ENCODE measurements at regions not wholly inside any gene's neighbourhood (a gene's known extent, or its start where the extent isn't known, plus 50 kb on each side); places are given as distances from the start of the nearest gene placed in this dataset.

- Histone ChIP-seq H3K27ac (ENCODE audit: low read depth, low read length) (no peak overlapping the region), H3K27me3 (ENCODE audit: control insufficient read depth, insufficient read depth, low read length) (no peaks in the 10 kb centered on the region), H3K9me3 (ENCODE audit: control insufficient read depth, insufficient read depth, low read length) (no peaks in the 10 kb centered on the region), H3K4me3 (ENCODE audit: low read depth, low read length) (no peak overlapping the region)
- DNase-seq (ENCODE audit: low read depth, low spot score), result no peak
- ChIA-PET POLR2A (no interaction called here), CTCF (interaction anchor here (0.8 to 1.5 kb wide), 2 partner anchors 10 to 654 kb away, joined by 3 to 8 read pairs; no protein-coding TSS in a partner anchor)
- TF ChIP-seq CTCF (IDR thresholded peaks at IDR 0.05; ENCODE audit: low read depth, low read length), result no peak
Observed at GRCh38 chr7:46576950-46577349, 655.9 kb upstream of the IGFBP3 start.

GRCh38 chr7:46572691-46573090, 651.6 kb upstream of the IGFBP3 start:
- Histone ChIP-seq H3K9me3 (ENCODE audit: control insufficient read depth, insufficient read depth, low read length) (no peaks in the 10 kb centered on the region), H3K27me3 (ENCODE audit: control insufficient read depth, insufficient read depth, low read length) (no peaks in the 10 kb centered on the region), H3K4me3 (ENCODE audit: low read depth, low read length) (no peak overlapping the region), H3K27ac (ENCODE audit: low read depth, low read length) (no peak overlapping the region)
- no peak for TF ChIP-seq CTCF (IDR thresholded peaks at IDR 0.05; ENCODE audit: low read depth, low read length)
- ChIA-PET POLR2A (no interaction called here), CTCF (no interaction called here)
- no peak for DNase-seq (ENCODE audit: low read depth, low spot score)

GRCh38 chr7:46571996-46572395, 650.9 kb upstream of the IGFBP3 start:
- no peak for TF ChIP-seq CTCF (IDR thresholded peaks at IDR 0.05; ENCODE audit: low read depth, low read length)
- CTCF ChIA-PET, result no interaction called here
- POLR2A ChIA-PET, result no interaction called here
- DNase-seq (ENCODE audit: low read depth, low spot score), result no peak
- Histone ChIP-seq H3K27ac (ENCODE audit: low read depth, low read length) (no peak overlapping the region), H3K4me3 (ENCODE audit: low read depth, low read length) (no peak overlapping the region), H3K9me3 (ENCODE audit: control insufficient read depth, insufficient read depth, low read length) (no peaks in the 10 kb centered on the region), H3K27me3 (ENCODE audit: control insufficient read depth, insufficient read depth, low read length) (no peaks in the 10 kb centered on the region)

GRCh38 chr7:46569133-46569465, 648.0 kb upstream of the IGFBP3 start:
- DNase-seq (ENCODE audit: low read depth, low spot score), result no peak

More at GRCh38 chr7:46569133-46569465, 648.0 kb upstream of the IGFBP3 start:
- TF ChIP-seq CTCF (IDR thresholded peaks at IDR 0.05; ENCODE audit: low read depth, low read length), result no peak
- H3K27ac ChIP-seq (ENCODE audit: low read depth, low read length), result no peak overlapping the region
- H3K27me3 ChIP-seq (ENCODE audit: control insufficient read depth, insufficient read depth, low read length), result no peaks in the 10 kb centered on the region
- H3K9me3 ChIP-seq (ENCODE audit: control insufficient read depth, insufficient read depth, low read length), result no peaks in the 10 kb centered on the region
- ChIA-PET CTCF (no interaction called here), POLR2A (no interaction called here)
- no peak overlapping the region for H3K4me3 ChIP-seq (ENCODE audit: low read depth, low read length)
